H1 (cell line): ENCODE measurements at regions not wholly inside any gene's neighbourhood (a gene's known extent, or its start where the extent isn't known, plus 50 kb on each side); places are given as distances from the start of the nearest gene placed in this dataset.

Experiments used
- ASH2L ChIP-seq: fragments of 200-600, 300-600 bp; sonication (generic); IDR thresholded peaks from one replicate; pipeline ENCODE4 v1.7.1; 2017; ENCODE audit warnings: low read length
- TBP ChIP-seq: IDR thresholded peaks from 2 replicates; pipeline ENCODE4 v1.6.1; 2011; ENCODE audit warnings: low read depth, low read length, improper control_type of control experiment
- TCF12 ChIP-seq: IDR thresholded peaks from 2 replicates; pipeline ENCODE4 v1.6.1; 2011; ENCODE audit warnings: low read depth, mild to moderate bottlenecking, low read length

GRCh38 chr12:75868501-75868900, 163.1 kb downstream of the PHLDA1 start (continued):
- TF ChIP-seq ASH2L (no peak), TBP (no peak), TCF12 (no peak)
